HG03442 (cell line): ENCODE measurements at regions not wholly inside any gene's neighbourhood (a gene's known extent, or its start where the extent isn't known, plus 50 kb on each side); places are given as distances from the start of the nearest gene placed in this dataset.
A peak's percentile ranks its signal among the peaks of the same experiment; 100 is the strongest.
"Not testable (repeated sequence)": the region's sequence is repeated elsewhere in the genome, so short reads cannot be mapped to it uniquely, and the experiment has no call there.

ENCODE experiments used
- ATAC-seq: cut with Tn5 transposase; IDR thresholded peaks from one replicate; pipeline ENCODE4 v1.9.1; 2021; ENCODE audit warnings: mild to moderate bottlenecking, moderate library complexity; ENCODE audit not compliant: unreplicated experiment

- ATAC-seq: no peak
Observed at GRCh38 chr9:6160579-6160978, 55.0 kb upstream of the IL33 start.

- no peak for ATAC-seq
Observed at GRCh38 chr9:6153425-6153824, 62.2 kb upstream of the IL33 start.

GRCh38 chr9:6152788-6153187 lies 62.8 kb upstream of the IL33 start:
- ATAC-seq: no peak

GRCh38 chr9:6150483-6150882 lies 65.1 kb upstream of the IL33 start:
- ATAC-seq: no peak

GRCh38 chr9:6149315-6149714 lies 66.3 kb upstream of the IL33 start:
- ATAC-seq: no peak

GRCh38 chr9:6147846-6148245 lies 67.8 kb upstream of the IL33 start:
- no peak for ATAC-seq

GRCh38 chr9:6144947-6145346 lies 70.7 kb upstream of the IL33 start:
- ATAC-seq: no peak

- no peak for ATAC-seq
Observed at GRCh38 chr9:6142799-6143454, 72.7 kb upstream of the IL33 start.

- ATAC-seq: not testable (repeated sequence)
Observed at GRCh38 chr9:6135780-6136179, 79.8 kb upstream of the IL33 start.

- ATAC-seq: no peak
Observed at GRCh38 chr9:6134661-6135180, 80.9 kb upstream of the IL33 start.

- ATAC-seq: peak; percentile 82
Observed at GRCh38 chr9:6133346-6134063, 82.1 kb upstream of the IL33 start.

GRCh38 chr9:6132650-6133049 lies 83.0 kb upstream of the IL33 start:
- ATAC-seq: no peak

- no peak for ATAC-seq
Observed at GRCh38 chr9:6128030-6128429, 87.6 kb upstream of the IL33 start.

- ATAC-seq: no peak
Observed at GRCh38 chr9:6126377-6126776, 89.2 kb upstream of the IL33 start.

GRCh38 chr9:6123416-6123815 lies 92.2 kb upstream of the IL33 start:
- ATAC-seq: no peak

GRCh38 chr9:6121707-6122106 lies 93.9 kb upstream of the IL33 start:
- ATAC-seq: no peak

GRCh38 chr9:6114424-6114823 lies 99.0 kb upstream of the RANBP6 start:
- ATAC-seq: no peak

- no peak for ATAC-seq
Observed at GRCh38 chr9:6113819-6114218, 98.4 kb upstream of the RANBP6 start.

- ATAC-seq: no peak
Observed at GRCh38 chr9:6113312-6113711, 97.9 kb upstream of the RANBP6 start.

GRCh38 chr9:6109986-6110385 lies 94.6 kb upstream of the RANBP6 start:
- no peak for ATAC-seq

GRCh38 chr9:6109571-6109970 lies 94.1 kb upstream of the RANBP6 start:
- no peak for ATAC-seq

- peak; percentile 85 for ATAC-seq
Observed at GRCh38 chr9:6106711-6107339, 91.4 kb upstream of the RANBP6 start.
